WERI-Rb-1 (cell line): ENCODE measurements at regions not wholly inside any gene's neighbourhood (a gene's known extent, or its start where the extent isn't known, plus 50 kb on each side); places are given as distances from the start of the nearest gene placed in this dataset.
A peak's percentile ranks its signal among the peaks of the same experiment; 100 is the strongest.

Experiments used
- DNase-seq: peaks from one replicate; pipeline ENCODE4 v3.0.0-alpha.2; 2020
- H3K27ac ChIP-seq: fragments of 250-450 bp; sonication (Bioruptor Pico); 2 replicates; pipeline ENCODE4 v1.5.1; 2020; ENCODE audit warnings: mild to moderate bottlenecking, moderate library complexity
- H3K27me3 ChIP-seq: fragments of 250-450 bp; sonication (Bioruptor Pico); 2 replicates; pipeline ENCODE4 v1.5.1; 2021; ENCODE audit warnings: mild to moderate bottlenecking, low read depth, moderate library complexity; ENCODE audit not compliant: insufficient read depth, severe bottlenecking
- H3K36me3 ChIP-seq: fragments of 250-450 bp; sonication (Bioruptor Pico); 2 replicates; pipeline ENCODE4 v1.5.1; 2020; ENCODE audit warnings: mild to moderate bottlenecking, moderate library complexity
- H3K4me3 ChIP-seq: 2 replicates; pipeline ENCODE4 v1.5.1; 2011; ENCODE audit warnings: low read depth, mild to moderate bottlenecking, control low read depth, low read length
- H3K9me3 ChIP-seq: fragments of 250-450 bp; sonication (Bioruptor Pico); 2 replicates; pipeline ENCODE4 v1.5.1; 2021; ENCODE audit warnings: mild to moderate bottlenecking, moderate library complexity; ENCODE audit not compliant: severe bottlenecking
- CTCF ChIP-seq: IDR thresholded peaks from 2 replicates; pipeline ENCODE4 v1.5.1; 2011; ENCODE audit warnings: low read depth, mild to moderate bottlenecking, control low read depth, inconsistent platforms, low read length

DNA sequence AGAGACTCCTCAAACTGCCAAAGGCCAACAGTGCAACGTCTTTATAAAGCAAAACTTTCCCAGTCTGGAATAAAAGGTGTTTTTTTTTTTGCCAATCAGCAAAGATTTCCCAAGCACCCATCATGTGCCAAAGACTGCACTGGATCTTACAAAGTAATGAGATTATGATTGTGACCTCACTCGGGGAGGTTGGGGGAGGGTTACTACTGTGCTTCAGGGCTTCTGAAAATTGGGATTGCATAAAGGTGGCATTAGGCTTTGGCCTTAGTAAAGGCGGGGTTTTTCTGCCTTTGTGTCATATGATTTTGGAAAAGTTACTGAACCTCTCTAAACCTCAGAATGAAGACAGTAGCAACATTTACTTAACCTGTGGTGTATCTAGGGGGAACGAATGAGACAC, 233.8 kb downstream of the DACT1 start:
- H3K27ac ChIP-seq, result no peak overlapping the region
- no peak for TF ChIP-seq CTCF
- H3K4me3 ChIP-seq, result no peak overlapping the region
- peak; percentile 22 for DNase-seq
- H3K27me3 ChIP-seq, result no peaks in the 10 kb centered on the region
- H3K36me3 ChIP-seq, result no peaks in the 10 kb centered on the region
- no peaks in the 10 kb centered on the region for H3K9me3 ChIP-seq

DNA sequence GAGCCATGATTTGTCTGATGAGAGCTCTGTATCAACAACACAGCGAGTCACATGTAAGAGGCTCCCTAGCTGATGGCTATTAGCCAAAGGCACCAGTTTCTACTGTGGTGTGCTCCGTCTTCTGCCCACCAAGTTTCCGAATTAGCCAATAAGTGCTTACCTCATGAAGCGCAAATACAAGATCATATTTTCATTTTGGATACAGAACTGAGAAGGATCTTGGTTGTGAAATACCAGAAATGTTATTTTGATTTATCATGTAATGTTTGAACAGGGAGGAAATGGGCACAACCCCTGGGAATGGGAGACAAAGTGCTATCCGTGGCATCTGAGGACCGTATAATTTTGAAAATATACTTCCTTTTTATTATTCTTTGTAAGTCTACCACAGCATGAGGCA, 234.3 kb downstream of the DACT1 start:
- no peak overlapping the region for H3K4me3 ChIP-seq
- no peaks in the 10 kb centered on the region for H3K27me3 ChIP-seq
- no peaks in the 10 kb centered on the region for H3K9me3 ChIP-seq
- H3K36me3 ChIP-seq, result no peaks in the 10 kb centered on the region
- no peak for TF ChIP-seq CTCF
- no peak for DNase-seq
- H3K27ac ChIP-seq, result no peak overlapping the region

DNA sequence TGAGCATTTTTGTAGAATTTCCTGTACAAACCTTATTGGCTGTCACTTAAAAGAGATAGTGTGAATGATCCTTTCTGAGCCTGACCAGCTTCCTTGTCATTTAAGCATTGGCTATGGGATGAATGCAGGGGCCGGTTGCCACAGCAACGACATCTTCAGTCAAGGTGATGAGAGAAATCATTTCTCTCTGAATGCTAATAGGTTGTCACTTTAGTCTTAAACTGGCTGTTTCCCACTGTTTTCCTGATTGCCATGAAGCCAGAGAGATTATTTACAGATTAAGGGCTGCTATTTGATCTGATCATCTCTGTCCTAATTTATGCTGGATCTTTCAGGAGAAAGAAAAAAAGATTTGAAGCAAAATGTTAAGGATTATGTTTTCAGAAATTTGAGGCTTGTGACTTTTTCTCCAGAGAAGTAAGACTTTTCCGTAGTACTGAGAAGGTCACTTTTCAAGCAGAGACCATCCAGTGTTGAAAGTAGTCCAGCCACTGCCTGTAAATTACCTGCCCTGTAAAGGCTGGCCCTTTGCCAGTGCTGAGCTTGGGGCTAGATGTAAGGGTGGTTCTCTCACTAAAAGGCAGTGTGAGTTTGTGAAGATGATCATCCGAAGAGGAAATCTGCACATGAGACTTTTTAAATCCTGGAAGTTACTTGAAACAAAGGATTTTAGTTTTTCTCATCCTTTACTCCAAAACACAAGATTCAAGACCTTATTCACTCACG, 235.6 kb downstream of the DACT1 start:
- DNase-seq, result no peak
- Histone ChIP-seq H3K27ac (no peak overlapping the region), H3K9me3 (no peaks in the 10 kb centered on the region), H3K4me3 (no peak overlapping the region), H3K27me3 (no peaks in the 10 kb centered on the region), H3K36me3 (no peaks in the 10 kb centered on the region)
- no peak for TF ChIP-seq CTCF

- H3K9me3 ChIP-seq, result no peaks in the 10 kb centered on the region
- no peaks in the 10 kb centered on the region for H3K36me3 ChIP-seq
- H3K4me3 ChIP-seq, result no peak overlapping the region
- H3K27me3 ChIP-seq, result no peaks in the 10 kb centered on the region
- no peak for DNase-seq
- no peak for TF ChIP-seq CTCF
- no peak overlapping the region for H3K27ac ChIP-seq
These were observed 237.9 kb downstream of the DACT1 start for GRCh38 chr14:58875613-58876012.

- Histone ChIP-seq H3K36me3 (no peaks in the 10 kb centered on the region), H3K27me3 (no peaks in the 10 kb centered on the region), H3K4me3 (no peak overlapping the region), H3K27ac (no peak overlapping the region), H3K9me3 (no peaks in the 10 kb centered on the region)
- DNase-seq, result no peak
- TF ChIP-seq CTCF, result no peak
These were observed 238.8 kb downstream of the DACT1 start for GRCh38 chr14:58876608-58877007.
